MCF 10A (cell line): ENCODE measurements at regions not wholly inside any gene's neighbourhood (a gene's known extent, or its start where the extent isn't known, plus 50 kb on each side); places are given as distances from the start of the nearest gene placed in this dataset.

ENCODE experiments used
- BruUV-seq: library from RNA; stranded (reverse); fragments of 400-500 nt; replicated peaks from 2 replicates; lab custom pipeline; 2021; lab: Mats Ljungman, UMichigan
- CTCF ChIA-PET: fragments of 300-600 bp; sonication (Branson Sonifier 250); formaldehyde crosslinking; extraction: SDS; loops from one replicate; lab custom pipeline; 2021; ENCODE audit warnings: antibody characterized with exemption, inconsistent platforms; lab: Yijun Ruan, JAX
- POLR2A ChIA-PET: fragments of 300-600, 350-650 bp; sonication (Branson Sonifier 250); formaldehyde crosslinking; extraction: SDS; loops from one replicate; lab custom pipeline; 2020; ENCODE audit warnings: antibody characterized with exemption, inconsistent platforms; lab: Yijun Ruan, JAX
- DNase-seq: peaks from one replicate; pipeline ENCODE4 v3.0.0-alpha.2; 2018; ENCODE audit not compliant: unreplicated experiment
- H3K27ac Mint-ChIP-seq: one replicate; pipeline ENCODE4 v1.8.0; 2022; ENCODE audit warnings: mild to moderate bottlenecking, low read depth, mixed read lengths; ENCODE audit not compliant: unreplicated experiment
- H3K27me3 Mint-ChIP-seq: one replicate; pipeline ENCODE4 v1.8.0; 2022; ENCODE audit warnings: mixed read lengths; ENCODE audit not compliant: insufficient read depth, unreplicated experiment
- H3K36me3 Mint-ChIP-seq: one replicate; pipeline ENCODE4 v1.8.0; 2022; ENCODE audit warnings: mild to moderate bottlenecking, moderate library complexity, mixed read lengths; ENCODE audit not compliant: insufficient read depth, unreplicated experiment
- H3K4me1 Mint-ChIP-seq: one replicate; pipeline ENCODE4 v1.8.0; 2022; ENCODE audit warnings: mixed read lengths; ENCODE audit not compliant: insufficient read depth, unreplicated experiment
- H3K4me3 Mint-ChIP-seq: one replicate; pipeline ENCODE4 v1.8.0; 2022; ENCODE audit warnings: mild to moderate bottlenecking, moderate library complexity, mixed read lengths; ENCODE audit not compliant: unreplicated experiment
- H3K9me3 Mint-ChIP-seq: one replicate; pipeline ENCODE4 v1.8.0; 2022; ENCODE audit warnings: mixed read lengths; ENCODE audit not compliant: unreplicated experiment
- CTCF ChIP-seq: fragments of 200-600 bp; IDR thresholded peaks from one replicate; pipeline ENCODE4 v1.8.0; 2022; ENCODE audit warnings: antibody characterized with exemption, mild to moderate bottlenecking; ENCODE audit not compliant: unreplicated experiment
- intact Hi-C: fragments of 100-400 bp; cut with micrococcal nuclease; formaldehyde crosslinking; loops from 2 replicates; pipeline ENCODE4 v1.14.1; 2022

- Mint-ChIP-seq H3K4me1 (no peaks in the 10 kb centered on the region), H3K27ac (no peak overlapping the region), H3K4me3 (no peak overlapping the region), H3K27me3 (no peaks in the 10 kb centered on the region), H3K36me3 (no peaks in the 10 kb centered on the region), H3K9me3 (peaks cover 31% of the 10 kb centered on the region)
- no TSS peak for BruUV-seq
- ChIA-PET POLR2A (interaction anchor here (0.6 to 0.8 kb wide), 3 partner anchors 8 to 1275 kb away, joined by 3 to 4 read pairs (median 3); no protein-coding TSS in a partner anchor), CTCF (no interaction called here)
- no peak for DNase-seq
- intact Hi-C loops: no loop called here
- no peak for TF ChIP-seq CTCF
Observed at GRCh38 chr1:82538876-82539275, 738.1 kb downstream of the ADGRL2 start.

GRCh38 chr1:82534996-82535395, 734.3 kb downstream of the ADGRL2 start:
- POLR2A ChIA-PET: no interaction called here
- no peak for TF ChIP-seq CTCF
- no TSS peak for BruUV-seq
- H3K27ac Mint-ChIP-seq: no peak overlapping the region
- no peak for DNase-seq
- H3K36me3 Mint-ChIP-seq: no peaks in the 10 kb centered on the region
- intact Hi-C loops: no loop called here
- CTCF ChIA-PET: interaction anchor here (0.6 to 0.7 kb wide), 2 partner anchors 73 to 109 kb away, joined by 3 read pairs; no protein-coding TSS in a partner anchor
- H3K4me3 Mint-ChIP-seq: no peak overlapping the region
- no peaks in the 10 kb centered on the region for H3K27me3 Mint-ChIP-seq
- H3K4me1 Mint-ChIP-seq: no peaks in the 10 kb centered on the region
- H3K9me3 Mint-ChIP-seq: peaks cover 9% of the 10 kb centered on the region

GRCh38 chr1:82525378-82525777, 724.6 kb downstream of the ADGRL2 start:
- no peak overlapping the region for H3K4me3 Mint-ChIP-seq
- ChIA-PET CTCF (no interaction called here), POLR2A (no interaction called here)
- H3K27ac Mint-ChIP-seq: no peak overlapping the region
- no peaks in the 10 kb centered on the region for H3K27me3 Mint-ChIP-seq
- no peak for DNase-seq
- peaks cover 1% of the 10 kb centered on the region for H3K9me3 Mint-ChIP-seq
- intact Hi-C loops: no loop called here
- H3K36me3 Mint-ChIP-seq: no peaks in the 10 kb centered on the region
- no peaks in the 10 kb centered on the region for H3K4me1 Mint-ChIP-seq
- no TSS peak for BruUV-seq
- no peak for TF ChIP-seq CTCF

GRCh38 chr1:82520611-82521010, 719.9 kb downstream of the ADGRL2 start:
- no TSS peak for BruUV-seq
- no peaks in the 10 kb centered on the region for H3K4me1 Mint-ChIP-seq
- H3K27me3 Mint-ChIP-seq: no peaks in the 10 kb centered on the region
- H3K4me3 Mint-ChIP-seq: no peak overlapping the region
- POLR2A ChIA-PET: no interaction called here
- no peaks in the 10 kb centered on the region for H3K9me3 Mint-ChIP-seq
- CTCF ChIA-PET: no interaction called here
- intact Hi-C loops: no loop called here
- no peaks in the 10 kb centered on the region for H3K36me3 Mint-ChIP-seq
- no peak overlapping the region for H3K27ac Mint-ChIP-seq
- DNase-seq: no peak
- no peak for TF ChIP-seq CTCF
